Erythroblast (primary cell): ENCODE measurements at regions not wholly inside any gene's neighbourhood (a gene's known extent, or its start where the extent isn't known, plus 50 kb on each side); places are given as distances from the start of the nearest gene placed in this dataset.

Experiments used
- GATA1 ChIP-seq: IDR thresholded peaks from 2 replicates; pipeline ENCODE4 v1.6.1; 2011; ENCODE audit warnings: low read depth, mild to moderate bottlenecking, control low read depth, low read length, moderate library complexity
- POLR2A ChIP-seq: IDR thresholded peaks from 2 replicates; pipeline ENCODE4 v1.6.1; 2011; ENCODE audit warnings: mild to moderate bottlenecking, low read length

DNA sequence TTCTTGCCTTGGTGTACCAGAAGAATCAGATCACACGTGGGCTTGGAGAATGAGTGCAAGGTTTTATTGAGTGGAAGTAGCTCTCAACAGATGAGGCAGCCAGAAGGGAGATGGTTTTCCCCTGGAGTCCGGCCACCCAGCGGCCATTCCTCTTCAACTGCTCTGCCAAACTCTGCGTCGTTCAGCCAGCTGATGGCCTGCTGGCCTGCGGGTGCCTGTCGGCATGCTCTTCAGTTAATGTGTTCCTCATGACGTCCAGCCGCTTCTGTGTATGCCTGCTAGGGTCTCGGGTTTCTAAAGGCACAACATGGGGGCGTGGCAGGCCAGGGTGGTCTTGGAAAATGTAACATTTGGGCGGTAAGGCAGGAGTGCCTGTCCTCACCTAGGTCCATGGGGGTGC, 487.9 kb upstream of the LRRC4C start:
- TF ChIP-seq POLR2A (no peak), GATA1 (no peak)
